HL-60 (cell line): ENCODE measurements at regions not wholly inside any gene's neighbourhood (a gene's known extent, or its start where the extent isn't known, plus 50 kb on each side); places are given as distances from the start of the nearest gene placed in this dataset.

Experiments
- DNase-seq, 2 experiments: peaks; one replicate each; pipeline ENCODE4 v3.0.0-alpha.2; 2010 to 2020; ENCODE audit warnings: low read depth in 1 of 2, low spot score in 1 of 2
- H3K27ac ChIP-seq: fragments of 250-450 bp; sonication (Bioruptor Pico); replicated peaks from 2 replicates; pipeline ENCODE4 v1.5.1; 2020; ENCODE audit warnings: mild to moderate bottlenecking, moderate library complexity
- H3K27me3 ChIP-seq: fragments of 250-450 bp; sonication (Bioruptor Pico); 2 replicates; pipeline ENCODE4 v1.5.1; 2021; ENCODE audit warnings: mild to moderate bottlenecking, moderate library complexity; ENCODE audit not compliant: insufficient read depth, poor library complexity, severe bottlenecking
- H3K4me3 ChIP-seq: replicated peaks from 2 replicates; pipeline ENCODE4 v1.5.1; 2011; ENCODE audit warnings: mild to moderate bottlenecking, control low read depth, low read length; ENCODE audit not compliant: insufficient read depth
- GABPA ChIP-seq: IDR thresholded peaks from 2 replicates; pipeline ENCODE4 v1.6.1; 2012; ENCODE audit warnings: low read depth
- POLR2AphosphoS5 ChIP-seq: IDR thresholded peaks from 2 replicates; pipeline ENCODE4 v1.6.1; 2012; ENCODE audit warnings: low read depth
- SPI1 ChIP-seq: IDR thresholded peaks from 2 replicates; pipeline ENCODE4 v1.6.1; 2012; ENCODE audit warnings: low read depth, mild to moderate bottlenecking, borderline replicate concordance
- TF ChIP-seq, protein P1 (sequence below): IDR thresholded peaks from one replicate; pipeline ENCODE4 v1.5.1; 2011; ENCODE audit warnings: low read length, control low read depth, inconsistent platforms; ENCODE audit not compliant: insufficient read depth
- TF ChIP-seq, protein P2 (sequence below): IDR thresholded peaks from 2 replicates; pipeline ENCODE4 v1.6.1; 2012; ENCODE audit warnings: low read depth; ENCODE audit not compliant: insufficient replicate concordance

- no peak for DNase-seq
- no peak overlapping the region for H3K4me3 ChIP-seq
- H3K27me3 ChIP-seq = peaks cover 2% of the 10 kb centered on the region
- H3K27ac ChIP-seq = no peak overlapping the region
- no peak for TF ChIP-seq SPI1
- TF ChIP-seq, protein P1, sequence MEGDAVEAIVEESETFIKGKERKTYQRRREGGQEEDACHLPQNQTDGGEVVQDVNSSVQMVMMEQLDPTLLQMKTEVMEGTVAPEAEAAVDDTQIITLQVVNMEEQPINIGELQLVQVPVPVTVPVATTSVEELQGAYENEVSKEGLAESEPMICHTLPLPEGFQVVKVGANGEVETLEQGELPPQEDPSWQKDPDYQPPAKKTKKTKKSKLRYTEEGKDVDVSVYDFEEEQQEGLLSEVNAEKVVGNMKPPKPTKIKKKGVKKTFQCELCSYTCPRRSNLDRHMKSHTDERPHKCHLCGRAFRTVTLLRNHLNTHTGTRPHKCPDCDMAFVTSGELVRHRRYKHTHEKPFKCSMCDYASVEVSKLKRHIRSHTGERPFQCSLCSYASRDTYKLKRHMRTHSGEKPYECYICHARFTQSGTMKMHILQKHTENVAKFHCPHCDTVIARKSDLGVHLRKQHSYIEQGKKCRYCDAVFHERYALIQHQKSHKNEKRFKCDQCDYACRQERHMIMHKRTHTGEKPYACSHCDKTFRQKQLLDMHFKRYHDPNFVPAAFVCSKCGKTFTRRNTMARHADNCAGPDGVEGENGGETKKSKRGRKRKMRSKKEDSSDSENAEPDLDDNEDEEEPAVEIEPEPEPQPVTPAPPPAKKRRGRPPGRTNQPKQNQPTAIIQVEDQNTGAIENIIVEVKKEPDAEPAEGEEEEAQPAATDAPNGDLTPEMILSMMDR = no peak
- TF ChIP-seq, protein P2, sequence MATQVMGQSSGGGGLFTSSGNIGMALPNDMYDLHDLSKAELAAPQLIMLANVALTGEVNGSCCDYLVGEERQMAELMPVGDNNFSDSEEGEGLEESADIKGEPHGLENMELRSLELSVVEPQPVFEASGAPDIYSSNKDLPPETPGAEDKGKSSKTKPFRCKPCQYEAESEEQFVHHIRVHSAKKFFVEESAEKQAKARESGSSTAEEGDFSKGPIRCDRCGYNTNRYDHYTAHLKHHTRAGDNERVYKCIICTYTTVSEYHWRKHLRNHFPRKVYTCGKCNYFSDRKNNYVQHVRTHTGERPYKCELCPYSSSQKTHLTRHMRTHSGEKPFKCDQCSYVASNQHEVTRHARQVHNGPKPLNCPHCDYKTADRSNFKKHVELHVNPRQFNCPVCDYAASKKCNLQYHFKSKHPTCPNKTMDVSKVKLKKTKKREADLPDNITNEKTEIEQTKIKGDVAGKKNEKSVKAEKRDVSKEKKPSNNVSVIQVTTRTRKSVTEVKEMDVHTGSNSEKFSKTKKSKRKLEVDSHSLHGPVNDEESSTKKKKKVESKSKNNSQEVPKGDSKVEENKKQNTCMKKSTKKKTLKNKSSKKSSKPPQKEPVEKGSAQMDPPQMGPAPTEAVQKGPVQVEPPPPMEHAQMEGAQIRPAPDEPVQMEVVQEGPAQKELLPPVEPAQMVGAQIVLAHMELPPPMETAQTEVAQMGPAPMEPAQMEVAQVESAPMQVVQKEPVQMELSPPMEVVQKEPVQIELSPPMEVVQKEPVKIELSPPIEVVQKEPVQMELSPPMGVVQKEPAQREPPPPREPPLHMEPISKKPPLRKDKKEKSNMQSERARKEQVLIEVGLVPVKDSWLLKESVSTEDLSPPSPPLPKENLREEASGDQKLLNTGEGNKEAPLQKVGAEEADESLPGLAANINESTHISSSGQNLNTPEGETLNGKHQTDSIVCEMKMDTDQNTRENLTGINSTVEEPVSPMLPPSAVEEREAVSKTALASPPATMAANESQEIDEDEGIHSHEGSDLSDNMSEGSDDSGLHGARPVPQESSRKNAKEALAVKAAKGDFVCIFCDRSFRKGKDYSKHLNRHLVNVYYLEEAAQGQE = no peak
- no peak for TF ChIP-seq POLR2AphosphoS5
- TF ChIP-seq GABPA = no peak
Measured at GRCh38 chr16:79713609-79714309, 113.2 kb upstream of the MAF start.

- Histone ChIP-seq H3K27me3 (peaks cover 2% of the 10 kb centered on the region), H3K4me3 (no peak overlapping the region), H3K27ac (no peak overlapping the region)
- DNase-seq = no peak
- TF ChIP-seq SPI1 (no peak), POLR2AphosphoS5 (no peak), GABPA (no peak)
- TF ChIP-seq, protein P2 = no peak
- TF ChIP-seq, protein P1 = no peak
Measured at GRCh38 chr16:79712276-79712675, 111.7 kb upstream of the MAF start.

DNA sequence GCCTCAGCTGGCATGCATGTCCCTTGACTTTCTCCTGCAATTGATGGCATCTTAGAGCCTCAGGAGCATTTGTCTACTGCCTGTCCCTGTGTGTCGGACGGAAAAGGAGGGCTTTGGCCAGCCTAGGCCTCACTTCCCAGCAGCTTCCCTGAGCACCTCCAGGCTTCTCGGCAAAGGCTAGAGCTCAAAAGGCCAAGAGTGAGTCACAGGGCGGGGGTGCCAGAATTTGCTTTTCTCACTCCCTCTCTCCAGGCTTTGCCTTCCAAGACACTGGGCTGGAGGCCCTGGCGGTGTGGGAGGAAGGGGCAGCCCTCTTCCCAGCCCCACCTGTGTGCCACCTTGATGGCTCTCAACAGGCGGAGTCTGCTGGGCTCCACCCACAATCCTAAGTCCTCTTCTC, 107.3 kb upstream of the MAF start:
- Histone ChIP-seq H3K27me3 (no peaks in the 10 kb centered on the region), H3K4me3 (no peak overlapping the region), H3K27ac (no peak overlapping the region)
- no peak for DNase-seq
- TF ChIP-seq SPI1 = no peak
- TF ChIP-seq POLR2AphosphoS5 = no peak
- TF ChIP-seq, protein P1 = no peak

- H3K4me3 ChIP-seq = no peak overlapping the region
- DNase-seq = no peak
- H3K27me3 ChIP-seq = no peaks in the 10 kb centered on the region
- no peak overlapping the region for H3K27ac ChIP-seq
- TF ChIP-seq, protein P1 = no peak
- TF ChIP-seq SPI1 = no peak
- TF ChIP-seq POLR2AphosphoS5 = no peak
- TF ChIP-seq, protein P2 = no peak
- no peak for TF ChIP-seq GABPA
Measured at GRCh38 chr16:79703066-79703465, 102.5 kb upstream of the MAF start.
